IPS DF 6.9 (cell line): ENCODE measurements at regions not wholly inside any gene's neighbourhood (a gene's known extent, or its start where the extent isn't known, plus 50 kb on each side); places are given as distances from the start of the nearest gene placed in this dataset.
"Not testable (repeated sequence)": the region's sequence is repeated elsewhere in the genome, so short reads cannot be mapped to it uniquely, and the experiment has no call there.

Experiments
- DNase-seq: peaks from one replicate; pipeline ENCODE4 v3.0.0-alpha.2; 2013; ENCODE audit warnings: low read depth, low spot score
- H3K27ac ChIP-seq: one replicate; pipeline ENCODE4 v1.5.1; 2013; ENCODE audit warnings: low read length, control low read depth
- H3K27me3 ChIP-seq: 2 replicates; pipeline ENCODE4 v1.6.1; 2013; ENCODE audit warnings: mild to moderate bottlenecking, low read length; ENCODE audit not compliant: control insufficient read depth, insufficient read depth
- H3K36me3 ChIP-seq: 2 replicates; pipeline ENCODE4 v1.6.1; 2013; ENCODE audit warnings: low read length; ENCODE audit not compliant: control insufficient read depth, insufficient read depth
- H3K4me1 ChIP-seq: 2 replicates; pipeline ENCODE4 v1.6.1; 2013; ENCODE audit warnings: low read length; ENCODE audit not compliant: control insufficient read depth, insufficient read depth
- H3K4me3 ChIP-seq: 2 replicates; pipeline ENCODE4 v1.5.1; 2013; ENCODE audit warnings: mild to moderate bottlenecking, low read length
- H3K9me3 ChIP-seq: 2 replicates; pipeline ENCODE4 v1.6.1; 2013; ENCODE audit warnings: low read length, inconsistent platforms; ENCODE audit not compliant: control insufficient read depth, insufficient read depth
- WGBS: extraction: QIAGEN DNeasy Blood & Tissue Kit; methylation state at CpG from one replicate; pipeline ENCODE4 v1.1.7; 2013; ENCODE audit warnings: mixed read lengths, missing lambda C conversion rate; ENCODE audit not compliant: insufficient read length, insufficient coverage; 5-methylcytosine and 5-hydroxymethylcytosine counted together

DNA sequence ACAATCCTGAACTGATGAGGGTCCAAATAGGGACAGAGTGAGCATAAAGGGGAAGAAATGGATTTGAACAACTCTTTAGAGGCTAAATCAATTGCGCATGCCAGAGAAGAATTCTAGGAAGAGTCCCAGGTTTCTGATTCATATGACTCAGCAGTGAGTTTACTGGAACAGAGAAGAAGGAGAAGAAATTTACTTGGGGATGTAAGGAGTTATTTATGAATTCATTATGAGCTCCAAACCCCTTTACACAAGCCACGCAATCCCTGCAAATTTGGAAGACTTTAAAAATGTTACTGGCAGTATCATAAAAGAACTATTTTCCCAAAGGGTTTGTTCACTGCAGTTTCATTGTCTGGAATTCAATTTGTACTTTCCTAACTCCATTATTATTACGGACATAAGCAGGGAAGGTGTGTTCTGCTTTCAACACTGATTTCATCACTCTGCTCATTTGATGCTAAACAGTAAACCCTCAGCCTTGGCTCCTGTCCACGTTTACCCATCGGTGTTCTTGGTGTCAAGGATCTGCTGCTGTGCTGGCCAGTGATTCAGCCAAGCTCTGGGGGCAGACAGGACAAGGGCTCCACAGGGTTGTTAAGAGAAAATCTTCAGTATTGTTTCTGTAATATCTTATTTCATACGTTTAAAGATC, 273.7 kb downstream of the HNRNPD start:
- Histone ChIP-seq H3K27ac (no peak overlapping the region), H3K4me3 (no peak overlapping the region), H3K36me3 (no peaks in the 10 kb centered on the region), H3K4me1 (no peaks in the 10 kb centered on the region), H3K9me3 (no peaks in the 10 kb centered on the region), H3K27me3 (no peaks in the 10 kb centered on the region)
- DNase-seq, result no peak
- WGBS, result no CpG with 5 or more reads among the region's 6 CpGs

GRCh38 chr4:82097504-82097903, 276.3 kb downstream of the HNRNPD start:
- Histone ChIP-seq H3K27ac (no peak overlapping the region), H3K36me3 (no peaks in the 10 kb centered on the region), H3K4me3 (no peak overlapping the region), H3K27me3 (no peaks in the 10 kb centered on the region), H3K4me1 (no peaks in the 10 kb centered on the region), H3K9me3 (no peaks in the 10 kb centered on the region)
- no CpG with 5 or more reads among the region's 3 CpGs for WGBS
- DNase-seq, result no peak

- no CpG with 5 or more reads among the region's 2 CpGs for WGBS
- H3K9me3 ChIP-seq, result no peaks in the 10 kb centered on the region
- H3K4me3 ChIP-seq, result no peak overlapping the region
- H3K36me3 ChIP-seq, result no peaks in the 10 kb centered on the region
- no peaks in the 10 kb centered on the region for H3K27me3 ChIP-seq
- no peak overlapping the region for H3K27ac ChIP-seq
- DNase-seq, result no peak
- H3K4me1 ChIP-seq, result no peaks in the 10 kb centered on the region
Observed at GRCh38 chr4:82090717-82091116, 283.1 kb downstream of the HNRNPD start.

DNA sequence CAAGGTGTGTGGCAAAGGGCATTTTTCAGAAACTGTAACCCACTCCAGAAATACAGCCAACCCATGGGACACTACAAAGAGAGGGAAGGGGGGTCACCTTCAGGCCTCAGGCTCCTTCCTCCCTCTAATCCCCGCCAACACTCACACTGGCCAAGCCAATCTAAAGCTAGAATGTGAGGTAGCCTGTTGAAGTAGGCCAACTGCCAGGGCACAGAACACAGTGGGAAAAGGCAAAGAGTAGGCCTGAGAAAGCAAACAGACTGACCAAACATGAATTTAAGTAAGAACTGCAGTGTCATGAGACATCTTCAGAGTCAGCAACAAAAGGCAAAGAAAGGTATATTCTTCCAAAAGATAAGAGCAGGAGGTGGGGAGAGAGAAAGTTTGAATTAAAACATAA, 289.0 kb downstream of the HNRNPD start:
- Histone ChIP-seq H3K4me1 (no peaks in the 10 kb centered on the region), H3K27ac (no peak overlapping the region), H3K4me3 (no peak overlapping the region), H3K36me3 (no peaks in the 10 kb centered on the region), H3K27me3 (no peaks in the 10 kb centered on the region), H3K9me3 (no peaks in the 10 kb centered on the region)
- WGBS, result no CpG with 5 or more reads among the region's 1 CpG
- DNase-seq, result no peak

DNA sequence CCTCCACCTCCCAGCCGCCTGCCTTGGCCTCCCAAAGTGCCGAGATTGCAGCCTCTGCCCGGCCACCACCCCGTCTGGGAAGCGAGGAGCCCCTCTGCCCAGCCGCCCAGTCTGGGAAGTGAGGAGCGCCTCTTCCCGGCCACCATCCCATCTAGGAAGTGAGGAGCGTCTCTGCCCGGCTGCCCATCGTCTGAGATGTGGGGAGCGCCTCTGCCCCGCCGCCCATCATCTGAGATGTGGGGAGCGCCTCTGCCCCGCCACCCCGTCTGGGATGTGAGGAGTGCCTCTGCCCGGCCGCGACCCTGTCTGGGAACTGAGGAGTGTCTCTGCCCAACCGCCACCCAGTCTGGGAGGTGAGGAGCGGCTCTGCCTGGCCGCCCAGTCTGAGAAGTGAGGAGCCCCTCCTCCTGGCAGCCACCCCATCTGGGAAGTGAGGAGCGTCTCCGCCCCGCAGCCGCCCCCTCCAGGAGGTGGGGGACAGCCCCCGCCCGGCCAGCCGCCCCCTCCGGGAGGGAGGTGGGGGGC, 296.3 kb downstream of the HNRNPD start:
- not testable (repeated sequence) for H3K36me3 ChIP-seq, H3K4me3 ChIP-seq, H3K27ac ChIP-seq, H3K27me3 ChIP-seq, DNase-seq, H3K9me3 ChIP-seq, H3K4me1 ChIP-seq
- WGBS, result no CpG with 5 or more reads among the region's 31 CpGs

GRCh38 chr4:82076809-82077208, 297.0 kb downstream of the HNRNPD start:
- no peaks in the 10 kb centered on the region for H3K27me3 ChIP-seq
- WGBS, result 38% methylated on average over 1 of the region's 8 CpGs
- DNase-seq, result no peak
- H3K4me3 ChIP-seq, result no peak overlapping the region
- no peaks in the 10 kb centered on the region for H3K9me3 ChIP-seq
- H3K4me1 ChIP-seq, result no peaks in the 10 kb centered on the region
- no peaks in the 10 kb centered on the region for H3K36me3 ChIP-seq
- no peak overlapping the region for H3K27ac ChIP-seq

DNA sequence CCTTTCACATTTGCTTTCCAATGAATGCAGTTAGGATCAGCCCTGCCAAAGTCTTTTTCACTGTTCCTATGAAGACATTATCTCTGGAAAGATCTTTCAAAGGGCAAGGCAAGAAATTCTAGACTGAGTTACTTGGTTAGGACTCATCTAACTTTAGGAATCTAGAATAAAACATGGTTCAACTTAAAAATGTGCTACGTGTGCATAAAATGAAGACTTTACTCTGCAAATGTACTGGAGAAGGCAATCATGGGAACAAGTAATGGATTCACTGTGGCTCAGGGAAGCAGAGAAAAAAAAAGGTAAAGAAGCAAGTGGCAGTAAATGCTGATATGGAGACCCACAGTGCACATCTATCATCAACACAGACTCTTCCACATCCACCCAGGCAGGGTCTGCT, 297.4 kb downstream of the HNRNPD start:
- Histone ChIP-seq H3K36me3 (no peaks in the 10 kb centered on the region), H3K4me3 (no peak overlapping the region), H3K27ac (no peak overlapping the region), H3K4me1 (no peaks in the 10 kb centered on the region), H3K27me3 (no peaks in the 10 kb centered on the region), H3K9me3 (no peaks in the 10 kb centered on the region)
- DNase-seq, result no peak
- WGBS, result no CpG with 5 or more reads among the region's 1 CpG

- H3K27me3 ChIP-seq, result no peaks in the 10 kb centered on the region
Observed at GRCh38 chr4:82071951-82072350, 301.8 kb downstream of the HNRNPD start.

DNA sequence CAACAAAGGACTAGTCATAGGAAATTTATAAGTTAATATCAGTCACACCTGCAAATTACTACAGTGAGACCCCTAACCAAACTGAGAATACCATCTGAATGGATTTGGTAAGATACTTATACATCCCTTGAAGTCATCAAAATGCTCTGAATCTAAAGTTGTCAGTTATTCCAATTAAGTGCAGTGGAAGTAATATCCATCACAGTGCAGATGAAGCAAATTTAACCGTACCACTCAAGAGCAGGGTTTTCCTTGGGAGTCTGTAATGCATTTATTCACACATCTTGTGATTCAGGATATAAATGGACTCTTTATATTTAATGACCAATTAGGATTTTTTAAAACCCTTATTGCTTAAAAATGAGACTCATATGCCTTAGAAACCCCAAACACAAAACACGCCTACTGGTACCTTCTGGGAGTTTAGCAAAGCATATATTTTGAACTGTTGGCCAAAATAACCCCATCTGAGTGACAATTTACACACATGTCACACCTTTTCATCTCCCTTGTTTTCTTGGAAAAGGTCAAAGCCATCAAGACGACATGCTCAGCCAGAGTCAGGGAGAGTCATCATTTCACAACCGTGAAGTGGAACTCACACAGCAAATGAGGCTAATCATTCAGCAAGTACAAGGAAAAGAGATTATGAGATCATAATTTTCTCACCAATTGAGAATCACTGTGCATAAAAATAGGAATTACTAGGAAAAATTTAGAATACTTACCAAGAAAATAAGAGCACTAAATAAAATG, 303.7 kb downstream of the HNRNPD start:
- DNase-seq, result no peak
- Histone ChIP-seq H3K4me1 (no peaks in the 10 kb centered on the region), H3K9me3 (no peaks in the 10 kb centered on the region), H3K36me3 (no peaks in the 10 kb centered on the region), H3K27me3 (no peaks in the 10 kb centered on the region), H3K4me3 (no peak overlapping the region), H3K27ac (no peak overlapping the region)
- WGBS, result no CpG with 5 or more reads among the region's 4 CpGs

More at GRCh38 chr4:82071951-82072350, 301.8 kb downstream of the HNRNPD start:
- H3K9me3 ChIP-seq, result no peaks in the 10 kb centered on the region
- H3K36me3 ChIP-seq, result no peaks in the 10 kb centered on the region
- no peaks in the 10 kb centered on the region for H3K4me1 ChIP-seq
- no peak overlapping the region for H3K27ac ChIP-seq
- DNase-seq, result no peak
- H3K4me3 ChIP-seq, result no peak overlapping the region

DNA sequence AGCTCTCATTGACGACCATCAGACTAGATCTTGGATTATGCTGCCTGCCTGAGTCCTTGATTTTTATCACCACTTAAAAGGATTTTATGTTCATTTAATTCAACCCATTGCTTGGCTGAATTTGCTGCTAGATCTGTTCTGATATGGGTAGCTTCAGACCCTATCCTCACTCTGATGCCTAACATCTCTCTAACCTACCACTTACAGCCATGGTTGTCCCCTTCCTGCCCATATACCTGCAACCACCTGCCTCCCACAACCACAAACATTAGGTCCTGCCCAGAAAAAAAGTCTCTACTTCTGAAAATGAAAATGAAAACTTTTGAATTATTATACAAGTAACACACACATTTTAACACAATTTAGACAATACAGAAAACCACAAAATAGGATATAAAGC, 310.8 kb downstream of the HNRNPD start:
- H3K36me3 ChIP-seq, result no peaks in the 10 kb centered on the region
- no peaks in the 10 kb centered on the region for H3K27me3 ChIP-seq
- H3K4me1 ChIP-seq, result no peaks in the 10 kb centered on the region
- no CpG with 5 or more reads among the region's 1 CpG for WGBS
- no peak for DNase-seq
- H3K9me3 ChIP-seq, result no peaks in the 10 kb centered on the region; the same call in 1 of the 2 replicates
- H3K27ac ChIP-seq, result no peak overlapping the region
- no peak overlapping the region for H3K4me3 ChIP-seq
